Astrocyte (in vitro differentiated cells and primary cell): ENCODE measurements at regions not wholly inside any gene's neighbourhood (a gene's known extent, or its start where the extent isn't known, plus 50 kb on each side); places are given as distances from the start of the nearest gene placed in this dataset.

Experiments
- DNase-seq: peaks from one replicate; pipeline ENCODE4 v3.0.0-alpha.2; 2010; ENCODE audit warnings: low read depth
- FAIRE-seq: peaks from 2 replicates; lab custom pipeline; 2011; peaks lifted over from hg19 to GRCh38; lab: Jason Lieb, UNC
- H2AFZ ChIP-seq: 2 replicates; pipeline ENCODE4 v1.6.0; 2012; ENCODE audit warnings: low read depth, low read length, inconsistent platforms
- H3K27ac ChIP-seq: 2 replicates; pipeline ENCODE4 v1.5.1; 2011; ENCODE audit warnings: low read depth, low read length, inconsistent platforms
- H3K27me3 ChIP-seq: 2 replicates; pipeline ENCODE4 v1.6.0; 2011; ENCODE audit warnings: low read length, inconsistent platforms; ENCODE audit not compliant: insufficient read depth
- H3K36me3 ChIP-seq: 2 replicates; pipeline ENCODE4 v1.5.1; 2011; ENCODE audit warnings: low read length, inconsistent platforms; ENCODE audit not compliant: insufficient read depth
- H3K4me1 ChIP-seq: 2 replicates; pipeline ENCODE4 v1.5.1; 2011; ENCODE audit warnings: low read length, inconsistent platforms; ENCODE audit not compliant: insufficient read depth
- H3K4me2 ChIP-seq: 2 replicates; pipeline ENCODE4 v1.6.0; 2012; ENCODE audit warnings: low read length, inconsistent platforms
- H3K4me3 ChIP-seq: 2 replicates; pipeline ENCODE4 v1.5.1; 2011; ENCODE audit warnings: low read depth, mild to moderate bottlenecking, low read length, inconsistent platforms; ENCODE audit not compliant: insufficient read depth
- H3K79me2 ChIP-seq: 2 replicates; pipeline ENCODE4 v1.6.0; 2012; ENCODE audit warnings: mild to moderate bottlenecking, low read length, inconsistent platforms; ENCODE audit not compliant: insufficient read depth
- H3K9ac ChIP-seq: 2 replicates; pipeline ENCODE4 v1.6.0; 2012; ENCODE audit warnings: mild to moderate bottlenecking, low read length, inconsistent platforms
- H3K9me3 ChIP-seq: 2 replicates; pipeline ENCODE4 v1.5.1; 2012; ENCODE audit warnings: low read depth, mild to moderate bottlenecking, low read length, inconsistent platforms; ENCODE audit not compliant: insufficient read depth
- H4K20me1 ChIP-seq: 2 replicates; pipeline ENCODE4 v1.6.0; 2012; ENCODE audit warnings: low read length, inconsistent platforms; ENCODE audit not compliant: insufficient read depth
- H3K27ac Mint-ChIP-seq: one replicate; pipeline ENCODE4 v1.8.0; 2021; ENCODE audit warnings: mild to moderate bottlenecking, mixed read lengths; ENCODE audit not compliant: unreplicated experiment
- H3K27me3 Mint-ChIP-seq: one replicate; pipeline ENCODE4 v1.8.0; 2021; ENCODE audit warnings: low read depth, mixed read lengths; ENCODE audit not compliant: unreplicated experiment
- H3K36me3 Mint-ChIP-seq: one replicate; pipeline ENCODE4 v1.8.0; 2021; ENCODE audit warnings: low read depth, mixed read lengths; ENCODE audit not compliant: unreplicated experiment
- H3K4me1 Mint-ChIP-seq: one replicate; pipeline ENCODE4 v1.8.0; 2021; ENCODE audit warnings: low read depth, mixed read lengths; ENCODE audit not compliant: unreplicated experiment
- H3K4me3 Mint-ChIP-seq: one replicate; pipeline ENCODE4 v1.8.0; 2021; ENCODE audit warnings: mild to moderate bottlenecking, moderate library complexity, mixed read lengths; ENCODE audit not compliant: unreplicated experiment
- H3K9me3 Mint-ChIP-seq: one replicate; pipeline ENCODE4 v1.8.0; 2021; ENCODE audit warnings: mild to moderate bottlenecking, mixed read lengths; ENCODE audit not compliant: unreplicated experiment
- CTCF ChIP-seq: IDR thresholded peaks from 2 replicates; pipeline ENCODE4 v1.5.1; 2011; ENCODE audit warnings: low read depth, mild to moderate bottlenecking, inconsistent platforms, low read length, moderate library complexity; ENCODE audit not compliant: insufficient read depth
- EZH2 ChIP-seq: IDR thresholded peaks from 2 replicates; pipeline ENCODE4 v1.6.1; 2012; ENCODE audit warnings: mild to moderate bottlenecking, low read length, inconsistent platforms; ENCODE audit not compliant: insufficient read depth

GRCh38 chr13:103157016-103157415 lies 90.8 kb upstream of the SLC10A2 start:
- peaks cover 3% of the 10 kb centered on the region for H3K27me3 Mint-ChIP-seq
- FAIRE-seq (no peak), DNase-seq (no peak)
- H3K4me3 Mint-ChIP-seq, result no peak overlapping the region
- H2AFZ ChIP-seq, result no peak overlapping the region
- no peak overlapping the region for H3K9ac ChIP-seq
- no peaks in the 10 kb centered on the region for H4K20me1 ChIP-seq
- H3K4me1 ChIP-seq, result no peaks in the 10 kb centered on the region
- no peaks in the 10 kb centered on the region for H3K36me3 Mint-ChIP-seq
- H3K4me2 ChIP-seq, result no peak overlapping the region
- H3K27ac Mint-ChIP-seq, result no peak overlapping the region
- no peaks in the 10 kb centered on the region for H3K79me2 ChIP-seq
- H3K36me3 ChIP-seq, result no peaks in the 10 kb centered on the region
- no peaks in the 10 kb centered on the region for H3K9me3 ChIP-seq
- H3K27ac ChIP-seq, result no peak overlapping the region
- no peaks in the 10 kb centered on the region for H3K27me3 ChIP-seq
- no peak for TF ChIP-seq EZH2
- TF ChIP-seq CTCF, result no peak
- no peak overlapping the region for H3K4me3 ChIP-seq
- H3K4me1 Mint-ChIP-seq, result peaks cover 5% of the 10 kb centered on the region
- no peaks in the 10 kb centered on the region for H3K9me3 Mint-ChIP-seq

GRCh38 chr13:103156346-103156998 lies 90.3 kb upstream of the SLC10A2 start:
- TF ChIP-seq CTCF (no peak), EZH2 (no peak)
- no peaks in the 10 kb centered on the region for H3K36me3 ChIP-seq
- no peak for FAIRE-seq
- Mint-ChIP-seq H3K27ac (no peak overlapping the region), H3K4me1 (peaks cover 5% of the 10 kb centered on the region), H3K27me3 (peaks cover 3% of the 10 kb centered on the region), H3K36me3 (no peaks in the 10 kb centered on the region), H3K4me3 (no peak overlapping the region), H3K9me3 (no peaks in the 10 kb centered on the region)
- H3K79me2 ChIP-seq, result no peaks in the 10 kb centered on the region
- no peak overlapping the region for H2AFZ ChIP-seq
- H4K20me1 ChIP-seq, result no peaks in the 10 kb centered on the region
- no peak overlapping the region for H3K4me2 ChIP-seq
- no peak overlapping the region for H3K27ac ChIP-seq
- H3K9ac ChIP-seq, result no peak overlapping the region
- no peak for DNase-seq
- H3K9me3 ChIP-seq, result no peaks in the 10 kb centered on the region
- H3K4me3 ChIP-seq, result no peak overlapping the region
- no peaks in the 10 kb centered on the region for H3K4me1 ChIP-seq
- H3K27me3 ChIP-seq, result no peaks in the 10 kb centered on the region

GRCh38 chr13:103153466-103153865 lies 87.2 kb upstream of the SLC10A2 start:
- no peaks in the 10 kb centered on the region for H3K9me3 Mint-ChIP-seq
- no peaks in the 10 kb centered on the region for H3K27me3 ChIP-seq
- H3K4me3 Mint-ChIP-seq, result no peak overlapping the region
- H3K27ac Mint-ChIP-seq, result no peak overlapping the region
- H3K36me3 ChIP-seq, result no peaks in the 10 kb centered on the region
- no peak overlapping the region for H3K9ac ChIP-seq
- no peaks in the 10 kb centered on the region for H3K79me2 ChIP-seq
- H3K4me2 ChIP-seq, result no peak overlapping the region
- H3K27ac ChIP-seq, result no peak overlapping the region
- H2AFZ ChIP-seq, result no peak overlapping the region
- FAIRE-seq (no peak), DNase-seq (no peak)
- H3K36me3 Mint-ChIP-seq, result no peaks in the 10 kb centered on the region
- H3K4me1 ChIP-seq, result no peaks in the 10 kb centered on the region
- H3K27me3 Mint-ChIP-seq, result peaks cover 1% of the 10 kb centered on the region
- H3K4me1 Mint-ChIP-seq, result peaks cover 5% of the 10 kb centered on the region
- H3K4me3 ChIP-seq, result no peak overlapping the region
- no peaks in the 10 kb centered on the region for H4K20me1 ChIP-seq
- TF ChIP-seq CTCF (no peak), EZH2 (no peak)
- no peaks in the 10 kb centered on the region for H3K9me3 ChIP-seq
